Endothelial cell of umbilical vein (primary cell): ENCODE measurements at regions not wholly inside any gene's neighbourhood (a gene's known extent, or its start where the extent isn't known, plus 50 kb on each side); places are given as distances from the start of the nearest gene placed in this dataset.

Source experiments
- BruUV-seq: library from RNA; stranded (reverse); fragments of 400-500 nt; replicated peaks from 2 replicates; lab custom pipeline; 2021; lab: Mats Ljungman, UMichigan
- CTCF ChIA-PET: fragments of 300-600, 350-600 bp; sonication (Branson Sonifier 250); formaldehyde crosslinking; loops from one replicate; lab custom pipeline; 2021; ENCODE audit warnings: antibody characterized with exemption, inconsistent platforms; lab: Charles Lee
- POLR2A ChIA-PET: fragments of 300-600, 350-600 bp; sonication (Branson Sonifier 250); formaldehyde crosslinking; loops from one replicate; lab custom pipeline; 2021; ENCODE audit warnings: antibody characterized with exemption, inconsistent platforms; lab: Charles Lee
- DNase-seq: peaks from one replicate; pipeline ENCODE4 v3.0.0-alpha.2; 2011; ENCODE audit warnings: low read depth, low spot score
- FAIRE-seq: peaks from 2 replicates; lab custom pipeline; 2011; peaks lifted over from hg19 to GRCh38; lab: Jason Lieb, UNC
- H2AFZ ChIP-seq: 2 replicates; pipeline ENCODE4 v1.6.0; 2012; ENCODE audit warnings: low read depth, low read length, control low read depth, inconsistent platforms
- H3K27ac ChIP-seq: 2 replicates; pipeline ENCODE4 v1.5.1; 2011; ENCODE audit warnings: low read depth, mild to moderate bottlenecking, control low read depth, low read length, moderate library complexity; ENCODE audit not compliant: insufficient read depth
- H3K27me3 ChIP-seq, 2 experiments: 2 replicates each; pipeline versions ENCODE4 v1.6.0 to v1.6.1; 2011; ENCODE audit warnings: low read length in 2 of 2, mixed read lengths in 1 of 2; ENCODE audit not compliant: control insufficient read depth in 2 of 2, insufficient read depth in 2 of 2
- H3K36me3 ChIP-seq, 2 experiments: 2 replicates in 1 of 2; 3 replicates in 1 of 2; pipeline ENCODE4 v1.5.1; 2011; ENCODE audit warnings: low read length in 2 of 2, mild to moderate bottlenecking in 1 of 2, moderate library complexity in 1 of 2; ENCODE audit not compliant: control insufficient read depth in 2 of 2, insufficient read depth in 2 of 2; ENCODE audit errors: extremely low read depth in 1 of 2
- H3K4me1 ChIP-seq: 3 replicates; pipeline ENCODE4 v1.5.1; 2011; ENCODE audit warnings: mild to moderate bottlenecking, low read length; ENCODE audit not compliant: control insufficient read depth, insufficient read depth; ENCODE audit errors: extremely low read depth
- H3K4me2 ChIP-seq: 2 replicates; pipeline ENCODE4 v1.6.1; 2011; ENCODE audit warnings: low read length, control low read depth, mixed read lengths; ENCODE audit not compliant: insufficient read depth
- H3K4me3 ChIP-seq, 3 experiments: fragments of 200-600 bp in 1 of 3; sonication (generic), shearing (Covaris generic) in 1 of 3; replicated peaks in 1 of 3; 2 replicates each; pipeline ENCODE4 v1.5.1; 2011 to 2016; ENCODE audit warnings: control low read depth in 3 of 3, low read length in 3 of 3, mild to moderate bottlenecking in 2 of 3, inconsistent platforms in 1 of 3, low read depth in 1 of 3, moderate library complexity in 1 of 3; ENCODE audit not compliant: insufficient read depth in 1 of 3
- H3K79me2 ChIP-seq: 2 replicates; pipeline ENCODE4 v1.6.0; 2012; ENCODE audit warnings: low read length, inconsistent platforms; ENCODE audit not compliant: control insufficient read depth, insufficient read depth
- H3K9ac ChIP-seq: replicated peaks from 2 replicates; pipeline ENCODE3; 2011; ENCODE audit warnings: low read length, control low read depth; ENCODE audit not compliant: insufficient read depth; ENCODE audit errors: extremely low read depth
- H3K9me1 ChIP-seq: replicated peaks from 3 replicates; pipeline ENCODE4 v1.6.0; 2011; ENCODE audit warnings: mild to moderate bottlenecking, low read length; ENCODE audit not compliant: control insufficient read depth, insufficient read depth; ENCODE audit errors: extremely low read depth
- H3K9me3 ChIP-seq: replicated peaks from 2 replicates; pipeline ENCODE4 v1.5.1; 2012; ENCODE audit warnings: low read length, inconsistent platforms; ENCODE audit not compliant: control insufficient read depth, insufficient read depth
- H4K20me1 ChIP-seq: replicated peaks from 2 replicates; pipeline ENCODE3; 2011; ENCODE audit warnings: mild to moderate bottlenecking, low read length; ENCODE audit not compliant: control insufficient read depth, insufficient read depth; ENCODE audit errors: extremely low read depth
- CTCF ChIP-seq, 2 donors: IDR thresholded peaks; 1 replicate in 1 of 2; 2 replicates in 1 of 2; pipeline ENCODE4 v1.5.1; 2011; ENCODE audit warnings: low read length in 2 of 2, mild to moderate bottlenecking in 2 of 2, moderate library complexity in 2 of 2, control low read depth in 1 of 2, inconsistent platforms in 1 of 2, low read depth in 1 of 2; ENCODE audit not compliant: insufficient read depth in 1 of 2; ENCODE audit errors: extremely low read depth in 1 of 2
- EZH2 ChIP-seq: IDR thresholded peaks from 2 replicates; pipeline ENCODE4 v1.6.1; 2012; ENCODE audit warnings: borderline replicate concordance, low read depth, mild to moderate bottlenecking, moderate library complexity, low read length, inconsistent platforms; ENCODE audit not compliant: severe bottlenecking
- FOS ChIP-seq: IDR thresholded peaks from 2 replicates; pipeline ENCODE4 v1.6.1; 2011; ENCODE audit warnings: mild to moderate bottlenecking, low read length, moderate library complexity, borderline replicate concordance; ENCODE audit not compliant: insufficient read depth
- GATA2 ChIP-seq: IDR thresholded peaks from 2 replicates; pipeline ENCODE4 v1.7.0; 2011; ENCODE audit warnings: low read depth, mild to moderate bottlenecking, moderate library complexity, mixed read lengths, low read length; ENCODE audit not compliant: insufficient read length, insufficient read depth
- JUN ChIP-seq: IDR thresholded peaks from 2 replicates; pipeline ENCODE4 v1.6.1; 2011; ENCODE audit warnings: borderline replicate concordance, low read depth; ENCODE audit not compliant: insufficient read length, insufficient read depth
- MAX ChIP-seq: IDR thresholded peaks from 2 replicates; pipeline ENCODE4 v1.6.1; 2011; ENCODE audit not compliant: insufficient read depth, insufficient read length
- MYC ChIP-seq: IDR thresholded peaks from one replicate; pipeline ENCODE4 v1.6.1; 2011; ENCODE audit warnings: mild to moderate bottlenecking, low read depth, low read length
- POLR2A ChIP-seq: IDR thresholded peaks from 2 replicates; pipeline ENCODE4 v1.6.1; 2012; ENCODE audit warnings: low read depth, mild to moderate bottlenecking, control low read depth, low read length
- POLR2AphosphoS5 ChIP-seq: IDR thresholded peaks from 2 replicates; pipeline ENCODE4 v1.6.1; 2012; ENCODE audit warnings: low read depth, mild to moderate bottlenecking, control low read depth, low read length, moderate library complexity; ENCODE audit not compliant: insufficient read depth
- dilution Hi-C: fragments of 300-500 bp; cut with MboI; formaldehyde crosslinking; loops from one replicate; pipeline ENCODE4 v1.15.0; 2019; ENCODE audit warnings: low sequenced_read_pairs; ENCODE audit not compliant: extremely low pct_ligation_motif_present
- intact Hi-C: fragments of 100-400 bp; cut with micrococcal nuclease; formaldehyde crosslinking; loops from one replicate; pipeline ENCODE4 v1.10.0; 2022

DNA sequence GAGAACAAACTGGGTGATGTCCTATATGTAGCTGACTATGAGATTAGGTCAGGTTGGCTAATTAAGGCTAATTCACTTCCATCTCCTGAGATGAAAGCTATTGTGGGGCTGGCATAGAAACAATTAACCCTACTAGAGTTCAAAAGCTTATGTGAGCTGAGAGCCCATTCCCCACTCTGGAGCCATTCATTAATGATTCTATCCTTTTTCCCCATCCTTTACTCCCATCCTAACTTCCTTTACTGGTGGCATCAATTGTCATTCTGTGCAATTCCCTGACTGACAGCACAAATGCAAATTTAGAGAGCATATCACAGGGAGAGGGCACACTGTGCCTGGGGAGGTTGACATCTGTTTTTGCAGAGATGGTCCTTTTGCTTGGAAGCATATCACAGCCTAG, 103.9 kb downstream of the URB2 start:
- ChIA-PET POLR2A (no interaction called here), CTCF (no interaction called here)
- intact Hi-C loops, result no loop called here
- no peaks in the 10 kb centered on the region for H3K36me3 ChIP-seq
- dilution Hi-C loops, result no loop called here
- H3K4me1 ChIP-seq, result no peaks in the 10 kb centered on the region
- H2AFZ ChIP-seq, result no peak overlapping the region
- TF ChIP-seq POLR2A, result no peak
- TF ChIP-seq MAX, result no peak
- TF ChIP-seq MYC, result no peak
- no peak for TF ChIP-seq GATA2
- TF ChIP-seq POLR2AphosphoS5, result no peak
- TF ChIP-seq JUN, result no peak
- TF ChIP-seq EZH2, result no peak
- TF ChIP-seq FOS, result no peak
- no peak for FAIRE-seq
- BruUV-seq, result no TSS peak
- H3K79me2 ChIP-seq, result no peaks in the 10 kb centered on the region
- H3K4me3 ChIP-seq, result no peak overlapping the region
- H3K4me2 ChIP-seq, result no peak overlapping the region
- H3K9me1 ChIP-seq, result no peaks in the 10 kb centered on the region
- H4K20me1 ChIP-seq, result no peaks in the 10 kb centered on the region
- DNase-seq, result no peak
- no peak overlapping the region for H3K27ac ChIP-seq
- no peaks in the 10 kb centered on the region for H3K9me3 ChIP-seq
- H3K27me3 ChIP-seq, result no peaks in the 10 kb centered on the region
- no peak overlapping the region for H3K9ac ChIP-seq

DNA sequence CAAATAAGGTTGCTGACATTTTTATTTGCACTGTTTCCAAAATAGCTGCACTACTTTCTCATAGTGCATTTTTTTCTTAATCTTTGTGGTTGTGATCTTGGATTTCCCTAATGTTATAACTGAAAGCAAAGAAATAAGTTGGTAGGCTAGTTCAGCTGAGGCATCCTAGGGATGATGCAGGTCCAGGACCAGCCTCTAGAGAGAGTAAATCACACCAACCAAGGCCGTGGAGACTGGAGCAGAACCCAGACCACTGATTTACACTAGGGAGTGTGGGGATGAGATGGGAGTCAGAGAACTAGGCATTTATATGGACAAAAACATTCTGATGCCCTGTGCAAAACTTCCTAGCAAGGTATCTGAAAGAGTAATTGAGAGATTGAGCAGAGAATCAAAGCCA, 104.5 kb downstream of the URB2 start:
- no peak overlapping the region for H2AFZ ChIP-seq
- H3K36me3 ChIP-seq, result no peaks in the 10 kb centered on the region
- no TSS peak for BruUV-seq
- no peak overlapping the region for H3K27ac ChIP-seq
- H3K9me3 ChIP-seq, result no peaks in the 10 kb centered on the region
- H3K4me2 ChIP-seq, result no peak overlapping the region
- H3K4me1 ChIP-seq, result no peaks in the 10 kb centered on the region
- CTCF ChIA-PET, result no interaction called here
- DNase-seq, result no peak
- H3K79me2 ChIP-seq, result no peaks in the 10 kb centered on the region
- H4K20me1 ChIP-seq, result no peaks in the 10 kb centered on the region
- FAIRE-seq, result no peak
- POLR2A ChIA-PET, result no interaction called here
- no peak overlapping the region for H3K9ac ChIP-seq
- dilution Hi-C loops, result no loop called here
- no peak overlapping the region for H3K4me3 ChIP-seq
- intact Hi-C loops, result no loop called here
- H3K27me3 ChIP-seq, result no peaks in the 10 kb centered on the region
- H3K9me1 ChIP-seq, result no peaks in the 10 kb centered on the region
- TF ChIP-seq POLR2A (no peak), MYC (no peak), GATA2 (no peak), POLR2AphosphoS5 (no peak), EZH2 (no peak), FOS (no peak), MAX (no peak), JUN (no peak), CTCF (IDR thresholded peaks at IDR 0.05; ENCODE audit: extremely low read depth in 1 of 2, insufficient read depth in 1 of 2, low read depth in 1 of 2, low read length in 2 of 2) (no peak)
